ENCODE measurements at regions not wholly inside any gene's neighbourhood (a gene's known extent, or its start where the extent isn't known, plus 50 kb on each side); places are given as distances from the start of the nearest gene placed in this dataset.
A peak's percentile ranks its signal among the peaks of the same experiment; 100 is the strongest.

DNA sequence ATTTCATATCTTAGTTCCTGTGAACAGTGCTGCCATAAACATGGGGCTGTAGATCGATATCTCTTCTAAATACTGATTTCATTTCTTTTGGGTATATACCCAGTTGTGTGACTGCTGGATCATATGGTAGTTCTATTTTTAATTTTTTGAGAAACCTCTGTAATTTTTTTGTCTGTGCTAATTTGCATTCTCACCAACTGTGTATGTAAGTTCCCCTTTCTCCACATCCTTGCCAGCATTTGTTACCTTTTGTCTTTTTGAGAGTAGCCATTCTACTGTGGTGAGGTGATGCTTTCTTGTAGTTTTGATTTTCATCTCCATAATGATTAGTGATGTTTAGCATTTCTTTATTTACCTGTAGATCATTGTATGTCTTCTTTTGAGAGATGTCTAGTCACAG lies 2086.5 kb upstream of the TENM3 start:
- TF ChIP-seq EZH2 (IDR thresholded peaks at IDR 0.05; ENCODE audit: borderline replicate concordance, low read depth, low read length, poor library complexity, severe bottlenecking) = no peak
- TF ChIP-seq, protein P1, sequence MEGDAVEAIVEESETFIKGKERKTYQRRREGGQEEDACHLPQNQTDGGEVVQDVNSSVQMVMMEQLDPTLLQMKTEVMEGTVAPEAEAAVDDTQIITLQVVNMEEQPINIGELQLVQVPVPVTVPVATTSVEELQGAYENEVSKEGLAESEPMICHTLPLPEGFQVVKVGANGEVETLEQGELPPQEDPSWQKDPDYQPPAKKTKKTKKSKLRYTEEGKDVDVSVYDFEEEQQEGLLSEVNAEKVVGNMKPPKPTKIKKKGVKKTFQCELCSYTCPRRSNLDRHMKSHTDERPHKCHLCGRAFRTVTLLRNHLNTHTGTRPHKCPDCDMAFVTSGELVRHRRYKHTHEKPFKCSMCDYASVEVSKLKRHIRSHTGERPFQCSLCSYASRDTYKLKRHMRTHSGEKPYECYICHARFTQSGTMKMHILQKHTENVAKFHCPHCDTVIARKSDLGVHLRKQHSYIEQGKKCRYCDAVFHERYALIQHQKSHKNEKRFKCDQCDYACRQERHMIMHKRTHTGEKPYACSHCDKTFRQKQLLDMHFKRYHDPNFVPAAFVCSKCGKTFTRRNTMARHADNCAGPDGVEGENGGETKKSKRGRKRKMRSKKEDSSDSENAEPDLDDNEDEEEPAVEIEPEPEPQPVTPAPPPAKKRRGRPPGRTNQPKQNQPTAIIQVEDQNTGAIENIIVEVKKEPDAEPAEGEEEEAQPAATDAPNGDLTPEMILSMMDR (conservative IDR thresholded peaks at IDR 0.05; ENCODE audit: low read depth, low read length) = no peak
- intact Hi-C loops (cut with micrococcal nuclease; ENCODE audit: unreplicated experiment) = loop anchor here (10.0 kb wide), 1 partner anchor 292 kb away; no protein-coding TSS in a partner anchor
- no peak overlapping the region for H3K4me3 ChIP-seq (ENCODE audit: low read depth, low read length, poor library complexity, severe bottlenecking)
- no TSS peak for BruUV-seq (replicated peaks)
- POLR2A ChIA-PET (ENCODE audit: low non-redundant PET) = no interaction called here
- H3K27ac ChIP-seq (ENCODE audit: low read depth, low read length, poor library complexity, severe bottlenecking) = no peak overlapping the region
- H3K36me3 ChIP-seq (ENCODE audit: insufficient read depth, low read length, poor library complexity, severe bottlenecking) = no peaks in the 10 kb centered on the region
- no peak for DNase-seq (ENCODE audit: low spot score)
- H3K9me3 ChIP-seq (ENCODE audit: low read depth, low read length, poor library complexity, severe bottlenecking) = no peaks in the 10 kb centered on the region
- CTCF ChIA-PET = no interaction called here
- peaks cover 12% of the 10 kb centered on the region for H3K4me1 ChIP-seq (ENCODE audit: insufficient read depth, low read length, poor library complexity, severe bottlenecking)
- H3K27me3 ChIP-seq (replicated peaks; ENCODE audit: insufficient read depth, low read depth, low read length, poor library complexity) = no peaks in the 10 kb centered on the region

DNA sequence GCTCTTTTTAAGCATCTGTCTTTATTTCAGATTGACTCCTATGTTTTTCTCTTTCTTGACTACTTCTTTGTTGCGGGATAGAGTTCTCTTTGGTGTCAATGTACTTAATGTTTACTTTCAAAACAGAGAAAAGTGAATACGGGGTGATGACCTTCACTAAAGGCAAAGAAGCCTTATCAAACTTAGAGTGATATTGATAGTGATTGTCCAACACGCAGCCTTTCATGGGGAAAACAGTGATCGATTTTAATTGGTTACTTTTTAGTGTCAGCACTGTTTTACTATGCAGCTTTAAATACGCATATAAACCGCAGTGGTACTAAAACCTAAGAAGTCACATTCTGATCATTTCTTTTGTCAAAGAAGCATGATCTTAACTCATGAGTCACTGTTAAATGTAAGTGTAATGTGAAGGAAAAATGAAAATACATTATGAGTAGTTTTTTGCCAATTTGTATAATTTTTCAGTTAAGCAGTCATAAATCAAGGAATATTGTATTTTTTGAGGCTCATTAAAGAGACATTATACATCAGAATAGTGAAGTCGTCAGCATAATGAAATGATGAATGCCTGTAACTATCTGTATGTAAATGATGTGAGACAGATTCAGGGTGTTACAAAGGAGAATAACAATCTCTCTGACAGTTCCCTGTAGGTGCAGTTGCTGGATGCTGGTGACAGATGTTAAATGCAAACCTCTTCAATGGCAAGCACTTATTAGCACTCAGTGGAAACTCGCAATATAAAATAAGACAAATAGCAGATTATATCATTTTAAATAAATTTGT lies 2082.8 kb upstream of the TENM3 start:
- Histone ChIP-seq H3K9me3 (ENCODE audit: low read depth, low read length, poor library complexity, severe bottlenecking) (no peaks in the 10 kb centered on the region), H3K4me3 (ENCODE audit: low read depth, low read length, poor library complexity, severe bottlenecking) (no peak overlapping the region), H3K36me3 (ENCODE audit: insufficient read depth, low read length, poor library complexity, severe bottlenecking) (no peaks in the 10 kb centered on the region), H3K4me1 (ENCODE audit: insufficient read depth, low read length, poor library complexity, severe bottlenecking) (peaks cover 3% of the 10 kb centered on the region), H3K27me3 (replicated peaks; ENCODE audit: insufficient read depth, low read depth, low read length, poor library complexity) (no peaks in the 10 kb centered on the region), H3K27ac (ENCODE audit: low read depth, low read length, poor library complexity, severe bottlenecking) (no peak overlapping the region)
- ChIA-PET POLR2A (ENCODE audit: low non-redundant PET) (no interaction called here), CTCF (interaction anchor here (0.5 kb wide), 1 partner anchor 505 kb away, joined by 3 read pairs; no protein-coding TSS in a partner anchor)
- TF ChIP-seq, protein P1 (conservative IDR thresholded peaks at IDR 0.05; ENCODE audit: low read depth, low read length) = no peak
- no peak for TF ChIP-seq EZH2 (IDR thresholded peaks at IDR 0.05; ENCODE audit: borderline replicate concordance, low read depth, low read length, poor library complexity, severe bottlenecking)
- intact Hi-C loops (cut with micrococcal nuclease; ENCODE audit: unreplicated experiment) = no loop called here
- DNase-seq (ENCODE audit: low spot score) = no peak
- BruUV-seq (replicated peaks) = no TSS peak

DNA sequence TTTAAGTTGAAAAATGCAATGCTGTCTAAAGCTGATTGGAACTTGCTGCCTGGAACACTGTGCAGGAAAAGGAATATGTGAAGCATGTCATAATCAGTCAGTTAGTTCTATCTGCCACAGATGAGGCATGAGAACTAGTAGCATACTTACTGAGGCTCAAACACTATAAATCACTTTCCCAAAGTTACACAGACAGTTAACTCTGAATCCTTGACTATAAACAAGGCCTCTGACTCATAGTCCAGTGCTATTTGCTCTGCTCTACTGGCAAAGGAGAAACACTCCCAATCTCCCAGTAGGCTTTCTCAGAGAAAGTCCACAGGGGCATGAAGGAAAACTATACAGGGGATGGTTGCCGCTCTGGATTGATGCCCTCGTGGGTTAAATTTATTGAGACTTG lies 2078.4 kb upstream of the TENM3 start:
- DNase-seq (ENCODE audit: low spot score) = peak; percentile 55
- CTCF ChIA-PET = no interaction called here

More for the DNA sequence above, 2078.4 kb upstream of the TENM3 start:
- H3K4me1 ChIP-seq (ENCODE audit: insufficient read depth, low read length, poor library complexity, severe bottlenecking) = peaks cover 3% of the 10 kb centered on the region
- TF ChIP-seq, protein P1 (conservative IDR thresholded peaks at IDR 0.05; ENCODE audit: low read depth, low read length) = no peak
- no peak for TF ChIP-seq EZH2 (IDR thresholded peaks at IDR 0.05; ENCODE audit: borderline replicate concordance, low read depth, low read length, poor library complexity, severe bottlenecking)
- H3K4me3 ChIP-seq (ENCODE audit: low read depth, low read length, poor library complexity, severe bottlenecking) = no peak overlapping the region
- no peaks in the 10 kb centered on the region for H3K9me3 ChIP-seq (ENCODE audit: low read depth, low read length, poor library complexity, severe bottlenecking)
- POLR2A ChIA-PET (ENCODE audit: low non-redundant PET) = interaction anchor here (0.6 kb wide), 1 partner anchor 59 kb away, joined by 3 read pairs; no protein-coding TSS in a partner anchor
- no peak overlapping the region for H3K27ac ChIP-seq (ENCODE audit: low read depth, low read length, poor library complexity, severe bottlenecking)
- no peaks in the 10 kb centered on the region for H3K36me3 ChIP-seq (ENCODE audit: insufficient read depth, low read length, poor library complexity, severe bottlenecking)
- no peaks in the 10 kb centered on the region for H3K27me3 ChIP-seq (replicated peaks; ENCODE audit: insufficient read depth, low read depth, low read length, poor library complexity)
- intact Hi-C loops (cut with micrococcal nuclease; ENCODE audit: unreplicated experiment) = no loop called here
- BruUV-seq (replicated peaks) = no TSS peak
